ENCODE measurements at regions not wholly inside any gene's neighbourhood (a gene's known extent, or its start where the extent isn't known, plus 50 kb on each side); places are given as distances from the start of the nearest gene placed in this dataset.

DNA sequence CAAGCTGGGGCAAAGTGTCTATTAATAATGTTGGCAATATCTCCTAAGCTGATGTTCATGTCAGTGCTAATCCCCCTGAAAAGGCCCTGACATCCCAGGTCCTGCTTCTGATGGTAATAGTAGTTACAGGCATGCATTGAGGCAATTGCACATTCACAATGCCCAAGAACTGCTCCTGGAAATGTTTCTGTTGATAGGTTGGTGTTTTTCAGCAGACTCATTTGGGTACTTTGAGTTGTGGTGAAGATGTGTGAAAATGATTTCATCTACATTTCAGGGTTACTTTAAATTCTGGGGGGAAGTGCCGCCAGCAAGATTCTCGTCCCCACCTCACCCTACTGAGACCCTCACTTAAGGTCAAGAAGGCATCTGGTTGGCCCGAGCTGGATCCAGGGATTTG lies 92.9 kb downstream of the BBS10 start:
- TF ChIP-seq CTCF (conservative IDR thresholded peaks at IDR 0.05; ENCODE audit: low read depth, low read length) (no peak), RAD21 (IDR thresholded peaks at IDR 0.05; ENCODE audit: low read length) (no peak), POLR2A (IDR thresholded peaks at IDR 0.05; ENCODE audit: low read depth, low read length) (no peak), SMC3 (IDR thresholded peaks at IDR 0.05; ENCODE audit: low read depth, low read length) (no peak), NFE2L2 (IDR thresholded peaks at IDR 0.05; ENCODE audit: low read depth, low read length) (no peak), RFX5 (IDR thresholded peaks at IDR 0.05; ENCODE audit: low read depth, low read length) (no peak), CEBPB (IDR thresholded peaks at IDR 0.05; ENCODE audit: low read depth, low read length) (no peak)
